22Rv1 (cell line): ENCODE measurements at regions not wholly inside any gene's neighbourhood (a gene's known extent, or its start where the extent isn't known, plus 50 kb on each side); places are given as distances from the start of the nearest gene placed in this dataset.
"Not testable (repeated sequence)": the region's sequence is repeated elsewhere in the genome, so short reads cannot be mapped to it uniquely, and the experiment has no call there.

Experiments used
- H3K27ac ChIP-seq: fragments of 450-650 bp; 2 replicates; pipeline ENCODE4 v1.5.1; 2017
- CTCF ChIP-seq: fragments of 450-650 bp; IDR thresholded peaks from 2 replicates; pipeline ENCODE4 v1.5.1; 2017; ENCODE audit warnings: mild to moderate bottlenecking
- ZFX ChIP-seq: fragments of 450-650 bp; IDR thresholded peaks from 2 replicates; pipeline ENCODE4 v1.6.1; 2017; ENCODE audit warnings: antibody characterized with exemption, borderline replicate concordance

GRCh38 chr6:21868226-21868625 lies 274.7 kb downstream of the SOX4 start:
- no peak overlapping the region for H3K27ac ChIP-seq
- TF ChIP-seq ZFX, result no peak
- no peak for TF ChIP-seq CTCF

GRCh38 chr6:21869085-21869771 lies 275.7 kb downstream of the SOX4 start:
- TF ChIP-seq ZFX (no peak), CTCF (no peak)
- no peak overlapping the region for H3K27ac ChIP-seq

- no peak overlapping the region for H3K27ac ChIP-seq
- TF ChIP-seq ZFX (no peak), CTCF (no peak)
Observed at GRCh38 chr6:21870076-21870730, 276.7 kb downstream of the SOX4 start.

GRCh38 chr6:21871831-21872230 lies 278.3 kb downstream of the SOX4 start:
- no peak overlapping the region for H3K27ac ChIP-seq
- TF ChIP-seq ZFX (no peak), CTCF (no peak)

- no peak for TF ChIP-seq CTCF
- no peak for TF ChIP-seq ZFX
- no peak overlapping the region for H3K27ac ChIP-seq
Observed at GRCh38 chr6:21872749-21873148, 279.2 kb downstream of the SOX4 start.

DNA sequence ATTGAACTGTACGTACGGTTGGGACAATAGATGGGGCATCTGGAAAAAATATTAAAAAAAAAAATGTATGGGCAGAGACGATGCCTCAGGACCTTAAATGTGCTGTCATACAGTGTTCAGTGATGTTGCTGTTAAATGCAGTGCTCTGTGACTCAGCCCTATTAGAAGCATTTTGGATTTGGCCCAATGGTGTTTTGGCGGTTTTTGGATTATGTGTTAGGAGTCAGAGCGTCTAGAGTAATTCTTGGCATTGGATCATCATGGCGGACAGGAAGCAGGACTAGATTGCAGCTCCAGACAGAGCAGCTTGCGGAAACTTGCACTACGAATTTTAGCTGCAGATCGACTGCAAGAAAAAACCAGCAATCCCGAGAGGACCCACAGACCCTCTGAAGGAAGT lies 280.0 kb downstream of the SOX4 start:
- no peak overlapping the region for H3K27ac ChIP-seq
- TF ChIP-seq CTCF (no peak), ZFX (no peak)

- H3K27ac ChIP-seq, result no peak overlapping the region
- no peak for TF ChIP-seq CTCF
- no peak for TF ChIP-seq ZFX
Observed at GRCh38 chr6:21874372-21874771, 280.8 kb downstream of the SOX4 start.

- H3K27ac ChIP-seq, result not testable (repeated sequence)
Observed at GRCh38 chr6:21877037-21877436, 283.5 kb downstream of the SOX4 start.

- not testable (repeated sequence) for H3K27ac ChIP-seq
Observed at GRCh38 chr6:21880249-21880648, 286.7 kb downstream of the SOX4 start.
